ENCODE measurements at regions not wholly inside any gene's neighbourhood (a gene's known extent, or its start where the extent isn't known, plus 50 kb on each side); places are given as distances from the start of the nearest gene placed in this dataset.

DNA sequence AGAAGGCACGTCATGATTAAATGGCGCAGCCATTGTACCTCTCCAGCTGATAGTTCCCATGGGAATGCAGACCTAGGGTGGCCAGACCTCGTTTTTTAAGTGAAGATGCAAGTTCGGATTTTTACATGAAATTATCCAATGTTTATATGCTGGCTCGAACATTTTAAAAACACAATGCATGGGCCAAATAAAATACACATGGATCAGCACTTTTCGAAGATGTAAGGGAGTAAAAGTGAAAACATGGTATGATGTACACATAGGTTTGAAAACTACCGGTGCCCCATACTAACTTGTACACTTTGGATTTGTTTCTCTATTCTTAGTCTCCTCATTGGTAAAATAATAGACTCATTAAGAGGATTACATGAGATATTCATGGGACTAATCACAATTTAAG lies 412.5 kb upstream of the CCNG1 start:
- no peak overlapping the region for H3K9ac ChIP-seq (ENCODE audit: low read depth, low read length)
- H3K27ac ChIP-seq (ENCODE audit: low read depth, low read length) = no peak overlapping the region
- no peaks in the 10 kb centered on the region for H3K27me3 ChIP-seq (ENCODE audit: control insufficient read depth, insufficient read depth, low read length)
- H3K9me3 ChIP-seq (ENCODE audit: control insufficient read depth, insufficient read depth, low read length) = no peaks in the 10 kb centered on the region
- no peaks in the 10 kb centered on the region for H3K36me3 ChIP-seq (ENCODE audit: control insufficient read depth, insufficient read depth, low read length)
- H3K4me1 ChIP-seq (ENCODE audit: control insufficient read depth, insufficient read depth, low read length) = no peaks in the 10 kb centered on the region
- H3K4me3 ChIP-seq (ENCODE audit: low read depth, low read length) = no peak overlapping the region

DNA sequence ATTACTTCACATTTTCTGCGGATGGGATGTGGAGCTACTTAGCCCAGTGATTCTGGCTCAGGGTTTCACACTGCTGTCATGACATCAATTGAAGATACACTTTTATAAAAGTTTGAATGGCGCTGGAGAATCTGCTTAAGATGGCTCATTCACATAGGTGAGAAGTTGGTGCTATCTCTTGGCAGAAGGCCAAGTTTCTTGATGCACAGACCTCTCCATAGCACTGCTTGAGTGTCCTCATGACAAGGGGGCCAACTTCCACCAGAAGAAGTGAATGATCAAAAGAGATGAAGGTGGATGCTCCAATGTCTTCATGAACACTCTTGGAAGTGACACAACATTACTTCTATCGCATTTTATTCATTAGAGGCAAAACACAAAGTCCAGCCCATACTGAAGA lies 403.7 kb upstream of the CCNG1 start:
- H3K27ac ChIP-seq (ENCODE audit: low read depth, low read length) = no peak overlapping the region
- no peaks in the 10 kb centered on the region for H3K36me3 ChIP-seq (ENCODE audit: control insufficient read depth, insufficient read depth, low read length)
- H3K9me3 ChIP-seq (ENCODE audit: control insufficient read depth, insufficient read depth, low read length) = 0 out of 2 replicates have a peak, but pooled peaks cover 3% of the 10 kb centered on the region
- no peaks in the 10 kb centered on the region for H3K27me3 ChIP-seq (ENCODE audit: control insufficient read depth, insufficient read depth, low read length)
- H3K4me3 ChIP-seq (ENCODE audit: low read depth, low read length) = no peak overlapping the region
- no peak overlapping the region for H3K9ac ChIP-seq (ENCODE audit: low read depth, low read length)
- H3K4me1 ChIP-seq (ENCODE audit: control insufficient read depth, insufficient read depth, low read length) = no peaks in the 10 kb centered on the region

DNA sequence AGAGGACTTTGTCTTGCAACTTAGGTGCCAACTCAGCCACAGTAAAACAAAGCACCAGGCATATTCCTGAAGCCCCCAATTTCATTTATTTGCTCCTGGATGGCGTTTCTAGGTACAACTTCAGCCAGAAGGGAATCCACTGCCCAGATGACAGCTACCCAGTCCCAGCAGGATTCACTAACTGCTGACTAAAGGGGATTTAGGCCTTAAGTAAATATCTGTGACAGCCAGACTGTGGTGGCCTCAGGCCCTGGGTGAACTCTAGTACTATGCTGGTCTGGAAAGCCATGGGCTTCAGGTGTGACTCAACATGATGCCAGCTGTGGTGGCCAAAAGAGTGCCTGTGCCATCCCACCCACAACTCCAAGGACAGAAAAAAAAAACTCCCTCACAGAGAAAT lies 396.1 kb upstream of the CCNG1 start:
- no peaks in the 10 kb centered on the region for H3K27me3 ChIP-seq (ENCODE audit: control insufficient read depth, insufficient read depth, low read length)
- H3K9me3 ChIP-seq (ENCODE audit: control insufficient read depth, insufficient read depth, low read length) = no peaks in the 10 kb centered on the region
- no peaks in the 10 kb centered on the region for H3K4me1 ChIP-seq (ENCODE audit: control insufficient read depth, insufficient read depth, low read length)
- H3K36me3 ChIP-seq (ENCODE audit: control insufficient read depth, insufficient read depth, low read length) = no peaks in the 10 kb centered on the region
- no peak overlapping the region for H3K9ac ChIP-seq (ENCODE audit: low read depth, low read length)
- H3K27ac ChIP-seq (ENCODE audit: low read depth, low read length) = no peak overlapping the region
- no peak overlapping the region for H3K4me3 ChIP-seq (ENCODE audit: low read depth, low read length)

DNA sequence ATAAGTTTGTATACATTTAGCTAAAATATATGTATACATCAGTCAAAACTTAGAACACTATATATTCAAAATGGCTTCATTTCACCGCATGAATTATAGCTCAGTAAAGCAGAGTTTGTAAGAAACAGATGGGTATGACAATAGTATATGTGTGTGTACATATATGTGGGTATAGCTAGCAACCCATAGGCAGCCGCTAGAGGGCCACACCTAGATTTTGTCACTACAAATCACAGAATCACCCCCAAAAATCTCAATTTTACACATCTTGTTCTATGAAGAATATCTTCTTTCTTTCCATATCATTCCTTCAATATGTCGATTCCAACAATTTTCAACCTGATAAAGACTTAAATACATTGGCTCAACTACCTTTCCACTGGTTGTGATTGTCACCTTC lies 357.8 kb upstream of the CCNG1 start:
- Histone ChIP-seq H3K27me3 (ENCODE audit: control insufficient read depth, insufficient read depth, low read length) (no peaks in the 10 kb centered on the region), H3K4me3 (ENCODE audit: low read depth, low read length) (no peak overlapping the region), H3K9ac (ENCODE audit: low read depth, low read length) (no peak overlapping the region), H3K4me1 (ENCODE audit: control insufficient read depth, insufficient read depth, low read length) (no peaks in the 10 kb centered on the region), H3K27ac (ENCODE audit: low read depth, low read length) (no peak overlapping the region), H3K9me3 (ENCODE audit: control insufficient read depth, insufficient read depth, low read length) (0 out of 2 replicates have a peak, but pooled peaks cover 2% of the 10 kb centered on the region), H3K36me3 (ENCODE audit: control insufficient read depth, insufficient read depth, low read length) (no peaks in the 10 kb centered on the region)

DNA sequence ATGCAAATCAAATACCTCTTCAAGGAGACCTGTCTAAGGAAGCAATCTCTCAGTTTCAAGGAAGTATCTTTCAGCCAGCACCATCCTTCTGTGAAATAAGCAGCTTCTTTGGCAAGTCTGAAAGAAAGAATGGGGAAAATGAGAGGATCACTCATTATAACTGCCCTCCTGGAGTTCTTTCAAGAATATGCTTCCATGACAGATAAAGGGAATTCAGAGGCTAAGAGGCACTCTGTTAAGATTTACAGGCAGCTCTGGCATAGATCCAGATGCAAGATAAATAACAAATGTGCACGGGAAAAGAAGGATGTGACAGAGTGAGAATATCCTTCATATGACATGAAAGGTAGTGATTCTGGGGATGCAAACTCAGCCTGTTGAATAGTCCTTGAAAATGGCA lies 348.2 kb upstream of the CCNG1 start:
- H3K4me3 ChIP-seq (ENCODE audit: low read depth, low read length) = no peak overlapping the region
- H3K4me1 ChIP-seq (ENCODE audit: control insufficient read depth, insufficient read depth, low read length) = peaks cover 6% of the 10 kb centered on the region
- H3K27me3 ChIP-seq (ENCODE audit: control insufficient read depth, insufficient read depth, low read length) = no peaks in the 10 kb centered on the region
- no peak overlapping the region for H3K27ac ChIP-seq (ENCODE audit: low read depth, low read length)
- H3K36me3 ChIP-seq (ENCODE audit: control insufficient read depth, insufficient read depth, low read length) = no peaks in the 10 kb centered on the region
- no peak overlapping the region for H3K9ac ChIP-seq (ENCODE audit: low read depth, low read length)
- no peaks in the 10 kb centered on the region for H3K9me3 ChIP-seq (ENCODE audit: control insufficient read depth, insufficient read depth, low read length)

DNA sequence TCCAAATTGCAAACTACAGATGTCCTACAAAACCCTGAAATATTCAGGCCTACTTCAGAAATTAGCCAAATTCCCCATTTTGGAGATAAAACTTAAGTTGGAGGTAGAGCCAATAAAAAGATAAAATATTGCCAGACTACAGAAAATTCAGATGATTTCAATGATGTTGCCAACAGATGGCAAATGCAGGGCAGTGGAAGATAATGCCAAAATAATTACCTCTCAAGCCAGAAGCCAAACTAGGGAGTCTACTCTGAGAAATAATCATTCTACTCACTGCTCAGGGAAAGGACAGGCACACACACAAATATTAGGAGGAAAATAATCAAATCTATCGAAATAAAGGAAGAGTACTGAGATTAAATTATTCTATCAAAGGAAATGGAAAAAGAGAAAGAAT lies 347.5 kb upstream of the CCNG1 start:
- Histone ChIP-seq H3K9me3 (ENCODE audit: control insufficient read depth, insufficient read depth, low read length) (no peaks in the 10 kb centered on the region), H3K4me3 (ENCODE audit: low read depth, low read length) (no peak overlapping the region), H3K4me1 (ENCODE audit: control insufficient read depth, insufficient read depth, low read length) (peaks cover 6% of the 10 kb centered on the region), H3K9ac (ENCODE audit: low read depth, low read length) (no peak overlapping the region), H3K27ac (ENCODE audit: low read depth, low read length) (no peak overlapping the region), H3K36me3 (ENCODE audit: control insufficient read depth, insufficient read depth, low read length) (no peaks in the 10 kb centered on the region), H3K27me3 (ENCODE audit: control insufficient read depth, insufficient read depth, low read length) (no peaks in the 10 kb centered on the region)

DNA sequence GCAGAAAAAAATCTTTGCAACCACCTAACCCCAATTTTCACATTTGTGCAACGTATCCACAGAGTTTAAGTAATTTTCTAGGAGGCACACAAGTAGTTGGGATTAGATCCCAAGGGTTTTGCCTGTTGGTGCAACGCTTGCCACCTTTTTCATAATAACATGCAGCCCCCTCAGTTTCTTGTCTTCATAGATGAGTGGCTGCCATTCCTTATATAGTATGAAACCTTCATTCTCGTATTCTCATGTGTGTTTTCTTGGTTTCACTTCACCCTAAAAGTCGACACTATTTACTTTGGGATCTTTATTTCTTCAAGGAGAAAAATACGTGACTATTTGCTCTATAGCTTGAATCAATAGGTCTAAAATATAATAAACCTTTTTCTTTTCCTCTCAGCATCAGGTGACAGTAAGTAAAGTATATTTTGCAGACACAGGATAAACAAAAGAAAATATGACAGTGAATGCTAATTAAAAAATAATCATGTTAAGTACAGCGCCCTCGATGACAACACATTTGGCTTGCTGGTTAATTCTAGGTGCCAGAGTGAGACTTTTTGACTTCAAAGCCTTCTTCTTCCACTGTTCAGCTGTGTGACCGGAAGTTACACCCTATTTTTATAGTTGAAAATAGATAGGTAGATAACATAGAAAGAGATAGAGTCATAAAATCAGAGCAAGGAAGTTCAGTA lies 342.8 kb upstream of the CCNG1 start:
- H3K27me3 ChIP-seq (ENCODE audit: control insufficient read depth, insufficient read depth, low read length) = no peaks in the 10 kb centered on the region
- H3K9me3 ChIP-seq (ENCODE audit: control insufficient read depth, insufficient read depth, low read length) = no peaks in the 10 kb centered on the region
- H3K4me1 ChIP-seq (ENCODE audit: control insufficient read depth, insufficient read depth, low read length) = peaks cover 7% of the 10 kb centered on the region
- H3K9ac ChIP-seq (ENCODE audit: low read depth, low read length) = no peak overlapping the region
- no peak overlapping the region for H3K27ac ChIP-seq (ENCODE audit: low read depth, low read length)
- no peaks in the 10 kb centered on the region for H3K36me3 ChIP-seq (ENCODE audit: control insufficient read depth, insufficient read depth, low read length)
- no peak overlapping the region for H3K4me3 ChIP-seq (ENCODE audit: low read depth, low read length)

DNA sequence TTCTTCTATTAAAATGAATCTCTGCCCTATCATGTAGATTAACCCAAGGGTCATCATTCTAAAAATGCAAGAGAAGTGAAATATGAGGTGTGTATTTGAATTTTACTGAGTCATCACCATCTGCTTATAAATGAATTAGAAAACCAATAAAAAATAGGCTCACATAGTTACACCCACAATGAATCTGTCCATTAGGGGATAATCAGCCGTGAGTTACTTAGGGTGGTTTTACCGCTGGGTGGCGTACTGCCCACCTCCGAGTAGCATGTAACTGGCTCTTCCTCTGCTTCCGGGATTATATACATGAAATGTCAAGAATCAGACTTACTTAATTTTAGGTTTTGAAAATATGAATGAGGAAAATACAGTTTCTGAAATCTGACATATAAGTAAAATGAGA lies 332.9 kb upstream of the CCNG1 start:
- H3K4me1 ChIP-seq (ENCODE audit: control insufficient read depth, insufficient read depth, low read length) = peaks cover 11% of the 10 kb centered on the region
- H3K27me3 ChIP-seq (ENCODE audit: control insufficient read depth, insufficient read depth, low read length) = no peaks in the 10 kb centered on the region
- H3K4me3 ChIP-seq (ENCODE audit: low read depth, low read length) = no peak overlapping the region
- H3K36me3 ChIP-seq (ENCODE audit: control insufficient read depth, insufficient read depth, low read length) = no peaks in the 10 kb centered on the region
- no peak overlapping the region for H3K27ac ChIP-seq (ENCODE audit: low read depth, low read length)
- H3K9me3 ChIP-seq (ENCODE audit: control insufficient read depth, insufficient read depth, low read length) = no peaks in the 10 kb centered on the region
- no peak overlapping the region for H3K9ac ChIP-seq (ENCODE audit: low read depth, low read length)

DNA sequence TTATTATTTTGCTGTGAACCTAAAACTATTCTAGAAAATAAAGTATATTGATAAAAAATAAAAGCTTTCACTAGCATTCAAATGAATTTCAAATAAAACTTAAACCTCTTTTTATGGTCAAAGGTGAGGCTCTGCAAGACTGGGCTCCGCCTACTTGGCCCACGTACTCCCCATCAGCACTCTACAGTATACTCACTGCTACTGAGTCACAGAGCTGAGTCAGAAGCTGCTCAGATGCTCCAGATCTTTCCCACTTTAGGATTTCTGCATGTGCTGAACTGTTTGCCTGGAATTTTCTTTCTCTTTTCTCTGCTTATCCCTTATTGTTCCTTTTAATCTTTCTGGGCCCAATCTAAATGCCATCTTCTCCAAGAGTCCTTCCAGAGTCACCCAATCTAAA lies 331.9 kb upstream of the CCNG1 start:
- H3K27ac ChIP-seq (ENCODE audit: low read depth, low read length) = no peak overlapping the region
- H3K9me3 ChIP-seq (ENCODE audit: control insufficient read depth, insufficient read depth, low read length) = no peaks in the 10 kb centered on the region
- H3K4me1 ChIP-seq (ENCODE audit: control insufficient read depth, insufficient read depth, low read length) = peaks cover 6% of the 10 kb centered on the region; the same call in 1 of the 2 replicates
- H3K27me3 ChIP-seq (ENCODE audit: control insufficient read depth, insufficient read depth, low read length) = no peaks in the 10 kb centered on the region
- H3K36me3 ChIP-seq (ENCODE audit: control insufficient read depth, insufficient read depth, low read length) = no peaks in the 10 kb centered on the region
- no peak overlapping the region for H3K9ac ChIP-seq (ENCODE audit: low read depth, low read length)
- no peak overlapping the region for H3K4me3 ChIP-seq (ENCODE audit: low read depth, low read length)

DNA sequence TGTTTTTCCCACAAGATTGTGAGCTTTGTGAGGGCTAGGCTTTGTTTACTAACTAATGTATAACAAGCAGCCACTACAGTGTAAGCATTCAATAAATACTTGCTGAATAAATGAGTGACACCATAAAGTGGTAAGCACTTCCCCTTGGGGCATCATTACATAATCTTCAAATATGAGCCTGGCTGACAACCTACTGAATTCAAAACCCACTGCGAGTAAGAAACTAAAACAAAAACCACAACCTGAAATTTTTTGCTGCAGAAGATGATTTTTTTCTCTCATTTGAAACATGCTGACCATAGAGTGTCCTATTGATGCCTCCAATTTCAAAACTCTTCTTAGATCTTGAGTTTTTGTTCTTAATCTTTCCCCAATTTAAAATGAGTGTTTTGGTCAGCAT lies 331.3 kb upstream of the CCNG1 start:
- Histone ChIP-seq H3K27ac (ENCODE audit: low read depth, low read length) (no peak overlapping the region), H3K27me3 (ENCODE audit: control insufficient read depth, insufficient read depth, low read length) (no peaks in the 10 kb centered on the region), H3K4me1 (ENCODE audit: control insufficient read depth, insufficient read depth, low read length) (peaks cover 6% of the 10 kb centered on the region; the same call in 1 of the 2 replicates), H3K9me3 (ENCODE audit: control insufficient read depth, insufficient read depth, low read length) (no peaks in the 10 kb centered on the region), H3K9ac (ENCODE audit: low read depth, low read length) (no peak overlapping the region), H3K4me3 (ENCODE audit: low read depth, low read length) (no peak overlapping the region), H3K36me3 (ENCODE audit: control insufficient read depth, insufficient read depth, low read length) (no peaks in the 10 kb centered on the region)

DNA sequence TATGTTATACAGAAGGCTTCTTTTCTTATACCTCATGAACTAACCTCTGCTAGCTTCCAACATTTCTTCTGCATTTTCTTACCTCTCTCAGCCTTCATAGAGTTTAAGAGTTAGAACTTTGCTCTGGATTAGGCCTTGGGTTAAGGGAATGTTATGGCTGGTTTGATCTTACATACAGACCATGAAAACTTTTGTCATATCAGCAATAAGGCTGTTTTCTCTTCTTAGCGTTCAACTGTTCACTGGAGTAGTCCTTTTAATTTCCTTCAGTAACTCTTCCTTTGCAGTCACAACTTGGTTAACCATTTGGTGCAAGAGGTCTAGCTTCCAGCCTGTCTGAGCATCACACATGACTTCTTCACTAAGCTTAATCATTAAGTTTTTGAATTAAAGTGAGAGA lies 329.0 kb upstream of the CCNG1 start:
- Histone ChIP-seq H3K9ac (ENCODE audit: low read depth, low read length) (no peak overlapping the region), H3K4me1 (ENCODE audit: control insufficient read depth, insufficient read depth, low read length) (peaks cover 6% of the 10 kb centered on the region), H3K9me3 (ENCODE audit: control insufficient read depth, insufficient read depth, low read length) (no peaks in the 10 kb centered on the region), H3K27ac (ENCODE audit: low read depth, low read length) (no peak overlapping the region), H3K27me3 (ENCODE audit: control insufficient read depth, insufficient read depth, low read length) (no peaks in the 10 kb centered on the region), H3K4me3 (ENCODE audit: low read depth, low read length) (no peak overlapping the region), H3K36me3 (ENCODE audit: control insufficient read depth, insufficient read depth, low read length) (no peaks in the 10 kb centered on the region)

All from HUES48 (cell line).